Keratinocyte (primary cell): ENCODE measurements at regions not wholly inside any gene's neighbourhood (a gene's known extent, or its start where the extent isn't known, plus 50 kb on each side); places are given as distances from the start of the nearest gene placed in this dataset.

ENCODE experiments used
- DNase-seq: peaks from one replicate; pipeline ENCODE4 v3.0.0-alpha.2; 2011; ENCODE audit warnings: low read depth, missing footprints, low spot score
- FAIRE-seq: peaks from 2 replicates; lab custom pipeline; 2011; peaks lifted over from hg19 to GRCh38; lab: Jason Lieb, UNC
- H2AFZ ChIP-seq: 2 replicates; pipeline ENCODE4 v1.6.0; 2012; ENCODE audit warnings: low read length, control low read depth, inconsistent platforms; ENCODE audit not compliant: control insufficient read depth
- H3K27ac ChIP-seq: 2 replicates; pipeline ENCODE4 v1.5.1; 2011; ENCODE audit warnings: low read length; ENCODE audit not compliant: control insufficient read depth, insufficient read depth
- H3K27me3 ChIP-seq: 3 replicates; pipeline ENCODE4 v1.6.0; 2011; ENCODE audit warnings: low read length; ENCODE audit not compliant: control insufficient read depth, insufficient read depth; ENCODE audit errors: extremely low read depth
- H3K36me3 ChIP-seq, 2 experiments: 2 replicates in 1 of 2; 3 replicates in 1 of 2; pipeline ENCODE4 v1.5.1; 2011; ENCODE audit warnings: low read length in 2 of 2, mild to moderate bottlenecking in 1 of 2; ENCODE audit not compliant: control insufficient read depth in 2 of 2, insufficient read depth in 2 of 2; ENCODE audit errors: extremely low read depth in 1 of 2
- H3K4me1 ChIP-seq: 3 replicates; pipeline ENCODE4 v1.5.1; 2011; ENCODE audit warnings: low read length; ENCODE audit not compliant: control insufficient read depth, insufficient read depth; ENCODE audit errors: extremely low read depth
- H3K4me2 ChIP-seq: 3 replicates; pipeline ENCODE4 v1.6.0; 2011; ENCODE audit warnings: low read depth, low read length; ENCODE audit not compliant: control insufficient read depth, insufficient read depth; ENCODE audit errors: extremely low read depth
- H3K4me3 ChIP-seq, 3 experiments: fragments of 200-600 bp in 1 of 3; sonication (generic) in 1 of 3; 2 replicates in 2 of 3; 3 replicates in 1 of 3; pipeline ENCODE4 v1.5.1; 2011 to 2016; ENCODE audit warnings: low read length in 3 of 3, mild to moderate bottlenecking in 3 of 3, control low read depth in 2 of 3, inconsistent platforms in 1 of 3, low read depth in 1 of 3, mixed read lengths in 1 of 3, mixed run types in 1 of 3, moderate library complexity in 1 of 3; ENCODE audit not compliant: control insufficient read depth in 2 of 3, insufficient read depth in 2 of 3; ENCODE audit errors: extremely low read depth in 1 of 3
- H3K79me2 ChIP-seq: 2 replicates; pipeline ENCODE4 v1.6.0; 2012; ENCODE audit warnings: low read length; ENCODE audit not compliant: control insufficient read depth, insufficient read depth
- H3K9ac ChIP-seq: 3 replicates; pipeline ENCODE4 v1.6.0; 2011; ENCODE audit warnings: low read length; ENCODE audit not compliant: control insufficient read depth, insufficient read depth; ENCODE audit errors: extremely low read depth
- H3K9me1 ChIP-seq: 3 replicates; pipeline ENCODE4 v1.6.0; 2011; ENCODE audit warnings: low read length; ENCODE audit not compliant: control insufficient read depth, insufficient read depth; ENCODE audit errors: extremely low read depth
- H3K9me3 ChIP-seq: 2 replicates; pipeline ENCODE4 v1.5.1; 2012; ENCODE audit warnings: low read depth, low read length; ENCODE audit not compliant: control insufficient read depth
- H4K20me1 ChIP-seq: 3 replicates; pipeline ENCODE4 v1.6.0; 2011; ENCODE audit warnings: low read length; ENCODE audit not compliant: control insufficient read depth, insufficient read depth; ENCODE audit errors: extremely low read depth
- EZH2 ChIP-seq: IDR thresholded peaks from one replicate; pipeline ENCODE4 v1.6.1; 2012; ENCODE audit warnings: inconsistent platforms, mild to moderate bottlenecking, low read length, moderate library complexity
- dilution Hi-C: fragments of 300-500 bp; cut with MboI; formaldehyde crosslinking; loops from one replicate; pipeline ENCODE4 v1.7.0; 2020; ENCODE audit warnings: low sequenced_read_pairs; ENCODE audit not compliant: extremely low pct_ligation_motif_present
- TF ChIP-seq, protein P1 (sequence below), 3 experiments: IDR thresholded peaks in 1 of 3; conservative IDR thresholded peaks in 1 of 3; optimal IDR thresholded peaks in 1 of 3; 2 replicates in 2 of 3; 3 replicates in 1 of 3; pipeline versions ENCODE3 to v1.5.1; 2011; ENCODE audit warnings: low read length in 3 of 3, mild to moderate bottlenecking in 3 of 3, moderate library complexity in 2 of 3, control low read depth in 1 of 3, inconsistent platforms in 1 of 3; ENCODE audit not compliant: insufficient read depth in 2 of 3; ENCODE audit errors: extremely low read depth in 1 of 3

GRCh38 chr6:26175428-26176181 lies 88.4 kb downstream of the HFE start:
- Histone ChIP-seq H3K79me2 (no peaks in the 10 kb centered on the region), H3K9me3 (no peaks in the 10 kb centered on the region), H4K20me1 (no peaks in the 10 kb centered on the region), H3K9me1 (no peaks in the 10 kb centered on the region), H3K9ac (no peak overlapping the region), H2AFZ (no peak overlapping the region), H3K4me2 (no peak overlapping the region), H3K27ac (no peak overlapping the region), H3K4me1 (peaks cover 12% of the 10 kb centered on the region), H3K27me3 (no peaks in the 10 kb centered on the region), H3K4me3 (no peak overlapping the region), H3K36me3 (no peaks in the 10 kb centered on the region)
- TF ChIP-seq EZH2: no peak
- TF ChIP-seq, protein P1, sequence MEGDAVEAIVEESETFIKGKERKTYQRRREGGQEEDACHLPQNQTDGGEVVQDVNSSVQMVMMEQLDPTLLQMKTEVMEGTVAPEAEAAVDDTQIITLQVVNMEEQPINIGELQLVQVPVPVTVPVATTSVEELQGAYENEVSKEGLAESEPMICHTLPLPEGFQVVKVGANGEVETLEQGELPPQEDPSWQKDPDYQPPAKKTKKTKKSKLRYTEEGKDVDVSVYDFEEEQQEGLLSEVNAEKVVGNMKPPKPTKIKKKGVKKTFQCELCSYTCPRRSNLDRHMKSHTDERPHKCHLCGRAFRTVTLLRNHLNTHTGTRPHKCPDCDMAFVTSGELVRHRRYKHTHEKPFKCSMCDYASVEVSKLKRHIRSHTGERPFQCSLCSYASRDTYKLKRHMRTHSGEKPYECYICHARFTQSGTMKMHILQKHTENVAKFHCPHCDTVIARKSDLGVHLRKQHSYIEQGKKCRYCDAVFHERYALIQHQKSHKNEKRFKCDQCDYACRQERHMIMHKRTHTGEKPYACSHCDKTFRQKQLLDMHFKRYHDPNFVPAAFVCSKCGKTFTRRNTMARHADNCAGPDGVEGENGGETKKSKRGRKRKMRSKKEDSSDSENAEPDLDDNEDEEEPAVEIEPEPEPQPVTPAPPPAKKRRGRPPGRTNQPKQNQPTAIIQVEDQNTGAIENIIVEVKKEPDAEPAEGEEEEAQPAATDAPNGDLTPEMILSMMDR (optimal IDR thresholded peaks at IDR 0.05 in 1 of 3, IDR thresholded peaks at IDR 0.05 in 1 of 3, conservative IDR thresholded peaks at IDR 0.05 in 1 of 3; ENCODE audit: extremely low read depth in 1 of 3, insufficient read depth in 2 of 3, low read length in 3 of 3): peak; percentile 31 to 62 (median 55)
- DNase-seq (no peak), FAIRE-seq (peak; percentile 66)
- dilution Hi-C loops: no loop called here

- no peaks in the 10 kb centered on the region for H3K9me1 ChIP-seq
- DNase-seq (no peak), FAIRE-seq (no peak)
- H3K27ac ChIP-seq: no peak overlapping the region
- no peak overlapping the region for H3K4me3 ChIP-seq
- dilution Hi-C loops: no loop called here
- H3K27me3 ChIP-seq: no peaks in the 10 kb centered on the region
- TF ChIP-seq, protein P1 (optimal IDR thresholded peaks at IDR 0.05 in 1 of 3, IDR thresholded peaks at IDR 0.05 in 1 of 3, conservative IDR thresholded peaks at IDR 0.05 in 1 of 3; ENCODE audit: extremely low read depth in 1 of 3, insufficient read depth in 2 of 3, low read length in 3 of 3): no peak
- no peaks in the 10 kb centered on the region for H3K9me3 ChIP-seq
- no peak overlapping the region for H2AFZ ChIP-seq
- H3K36me3 ChIP-seq: no peaks in the 10 kb centered on the region
- no peak overlapping the region for H3K9ac ChIP-seq
- no peaks in the 10 kb centered on the region for H3K79me2 ChIP-seq
- H3K4me2 ChIP-seq: no peak overlapping the region
- H4K20me1 ChIP-seq: no peaks in the 10 kb centered on the region
- peaks cover 11% of the 10 kb centered on the region for H3K4me1 ChIP-seq
These were observed 92.4 kb downstream of the HFE start for GRCh38 chr6:26179675-26180074.
